ENCODE measurements at regions not wholly inside any gene's neighbourhood (a gene's known extent, or its start where the extent isn't known, plus 50 kb on each side); places are given as distances from the start of the nearest gene placed in this dataset.
A peak's percentile ranks its signal among the peaks of the same experiment; 100 is the strongest.

DNA sequence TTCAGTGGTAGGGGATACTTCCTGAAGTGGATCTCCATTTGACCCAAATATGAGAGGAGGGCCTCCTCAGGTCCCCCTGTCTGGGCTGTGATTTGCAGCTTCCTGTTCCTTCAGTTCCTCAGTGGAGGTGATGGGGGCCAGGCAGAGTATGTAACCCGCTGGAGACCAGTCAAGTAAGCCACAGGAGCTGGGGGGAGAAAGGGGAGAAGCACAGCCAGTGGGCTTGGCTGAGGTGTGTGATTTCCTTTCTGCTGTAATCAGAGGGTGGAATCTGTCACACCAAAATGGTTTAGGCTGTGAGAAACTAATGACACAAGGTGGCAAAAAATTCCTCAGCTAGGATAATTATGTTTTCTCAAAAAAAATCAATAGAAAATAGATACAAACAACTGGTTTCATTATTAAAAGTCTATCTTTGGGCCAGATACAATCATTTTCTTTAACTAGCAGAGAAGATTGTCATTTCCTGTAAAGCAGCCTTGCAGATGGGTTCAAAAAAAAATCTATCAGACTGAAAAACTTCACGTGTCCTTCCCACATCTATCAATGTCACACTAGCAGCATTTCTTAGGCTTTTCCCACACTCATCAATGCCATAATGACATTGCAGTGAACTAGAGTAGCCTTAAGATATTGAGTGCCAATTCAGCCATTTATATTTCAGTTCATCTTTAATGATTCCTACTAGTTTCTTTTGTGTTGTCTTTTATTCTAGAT is 1660.3 kb downstream of the EFNB2 start:
- no peak for DNase-seq

DNA sequence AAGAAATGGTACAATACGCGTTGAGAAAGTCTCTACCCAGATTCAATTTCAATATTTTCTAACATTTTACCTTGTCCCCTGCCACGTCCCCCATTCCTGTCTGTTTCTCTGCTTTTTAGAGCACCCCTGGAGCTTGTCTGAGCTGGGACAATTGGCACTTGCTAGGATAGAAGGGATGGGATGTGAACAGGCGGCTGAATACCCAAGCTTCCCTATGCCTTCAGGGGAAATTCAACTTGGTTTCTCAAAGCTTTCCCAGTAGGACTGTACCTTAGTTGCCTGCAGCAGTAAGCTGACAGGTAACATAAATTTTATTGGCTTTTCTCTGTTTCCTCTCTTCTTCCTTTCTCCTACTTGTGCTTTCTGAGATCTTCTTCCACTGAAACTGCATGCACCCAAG is 1663.3 kb downstream of the EFNB2 start:
- no peak for DNase-seq

DNA sequence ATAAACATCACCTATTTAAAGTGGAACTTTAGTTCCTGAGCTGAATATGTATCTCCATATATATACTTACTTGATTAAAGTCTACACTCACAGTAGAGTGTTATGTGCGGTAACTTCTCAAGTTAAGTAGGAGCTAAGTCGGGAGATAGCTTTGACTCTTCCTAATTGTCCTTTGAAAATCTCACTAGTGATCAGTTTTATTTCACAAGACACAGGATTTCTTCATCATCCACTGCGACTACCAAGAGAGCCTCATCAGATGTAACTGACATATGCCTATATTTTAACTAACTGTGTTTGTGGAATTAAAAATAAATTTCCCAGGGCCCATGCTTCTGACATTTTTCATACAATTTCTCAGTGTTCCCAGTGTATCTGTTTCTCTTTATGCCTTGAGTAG is 1664.0 kb downstream of the EFNB2 start:
- no peak for DNase-seq

DNA sequence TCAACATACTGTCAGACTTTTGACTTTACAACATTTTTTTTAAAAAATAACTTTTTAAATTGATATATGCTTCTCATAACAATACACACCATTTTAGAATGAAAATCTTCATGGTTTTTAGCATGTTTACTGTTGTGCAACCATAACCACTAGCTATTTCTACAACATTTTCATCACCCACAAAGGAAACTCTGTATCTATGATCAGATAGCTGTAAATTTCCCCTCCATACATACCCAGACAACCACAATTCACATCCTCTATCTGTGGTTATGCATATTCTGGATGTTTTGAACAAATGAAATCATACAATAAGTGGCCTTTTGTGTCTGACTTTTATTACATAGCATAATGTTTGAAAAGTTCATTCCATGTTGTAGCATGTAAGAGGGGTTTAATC is 1666.0 kb downstream of the EFNB2 start:
- peak; percentile 53 for DNase-seq

DNA sequence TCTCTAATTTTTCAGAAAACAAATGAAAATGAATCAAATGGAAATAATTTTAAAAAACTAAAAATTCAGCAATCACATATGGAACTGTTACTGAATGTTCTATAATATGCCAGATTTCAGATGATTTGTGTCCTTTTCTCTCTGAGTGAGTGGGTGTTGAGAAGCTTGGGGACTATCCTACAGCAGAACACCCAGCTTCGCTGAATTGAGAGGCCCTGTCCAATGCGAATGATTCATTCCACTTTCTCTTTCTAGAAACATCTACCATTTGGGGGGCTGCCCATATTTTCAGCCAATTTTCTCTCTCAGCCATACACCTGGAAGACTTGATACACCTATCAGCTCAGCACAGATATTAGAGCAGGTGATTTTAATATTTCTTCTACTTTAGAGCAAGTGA is 1666.7 kb downstream of the EFNB2 start:
- no peak for DNase-seq

DNA sequence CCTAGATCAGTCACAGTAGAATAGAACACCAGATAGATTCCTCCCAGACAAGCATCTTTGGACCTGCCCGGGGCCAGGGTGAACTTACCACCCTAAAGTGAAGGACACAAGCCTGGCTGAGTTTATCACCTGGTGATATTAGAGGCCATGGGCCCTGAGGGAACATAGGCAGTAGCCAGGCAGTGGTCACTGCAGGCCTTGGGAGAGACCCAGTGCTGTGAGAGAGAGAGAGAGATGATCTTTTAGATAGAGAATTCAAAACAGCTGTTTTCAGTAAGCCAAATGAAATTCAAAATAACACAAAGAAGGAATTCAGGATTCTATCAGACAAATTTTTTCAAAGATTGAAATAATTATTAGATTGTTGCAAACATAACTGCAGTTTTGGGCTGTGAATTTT is 1679.9 kb downstream of the EFNB2 start:
- no peak for DNase-seq

DNA sequence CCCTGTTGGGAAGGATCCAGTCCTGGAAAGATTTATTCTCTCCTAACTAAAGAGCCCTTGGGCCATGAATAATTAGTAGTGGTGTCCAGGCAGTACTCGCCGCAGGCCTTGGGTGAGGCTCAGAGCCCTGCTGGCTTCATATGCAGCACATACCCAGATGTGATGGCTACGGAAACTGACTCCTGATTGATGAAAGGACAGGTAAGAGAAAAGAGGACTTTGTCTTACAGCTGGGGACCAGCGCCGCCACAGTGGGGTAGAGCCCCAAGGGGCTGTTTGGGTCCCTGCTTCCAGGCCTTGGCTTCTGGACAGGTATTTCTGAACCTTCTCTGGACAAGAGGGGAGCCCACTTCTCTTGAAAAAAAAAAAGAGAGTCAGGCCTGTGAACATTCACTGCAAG is 1680.8 kb downstream of the EFNB2 start:
- DNase-seq = no peak

DNA sequence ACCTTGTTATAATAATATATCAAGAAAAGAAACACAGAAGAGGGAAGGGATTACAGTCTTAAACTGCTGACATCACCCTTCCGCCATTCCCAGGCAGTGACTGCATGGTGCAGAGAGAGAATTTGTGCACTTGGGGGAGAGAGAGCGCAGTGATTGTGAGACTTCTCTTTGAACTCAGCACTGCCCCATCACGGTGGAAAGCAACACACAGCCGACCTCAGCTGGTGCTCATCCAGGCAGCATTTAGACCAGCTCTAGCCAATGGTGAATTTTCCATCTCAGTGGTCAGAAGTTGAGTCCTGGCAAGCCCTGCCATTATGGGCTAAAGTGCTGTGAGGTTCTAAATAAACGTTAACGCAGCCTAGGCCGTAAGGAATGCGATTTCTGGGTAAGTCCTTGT is 1681.5 kb downstream of the EFNB2 start:
- no peak for DNase-seq

DNA sequence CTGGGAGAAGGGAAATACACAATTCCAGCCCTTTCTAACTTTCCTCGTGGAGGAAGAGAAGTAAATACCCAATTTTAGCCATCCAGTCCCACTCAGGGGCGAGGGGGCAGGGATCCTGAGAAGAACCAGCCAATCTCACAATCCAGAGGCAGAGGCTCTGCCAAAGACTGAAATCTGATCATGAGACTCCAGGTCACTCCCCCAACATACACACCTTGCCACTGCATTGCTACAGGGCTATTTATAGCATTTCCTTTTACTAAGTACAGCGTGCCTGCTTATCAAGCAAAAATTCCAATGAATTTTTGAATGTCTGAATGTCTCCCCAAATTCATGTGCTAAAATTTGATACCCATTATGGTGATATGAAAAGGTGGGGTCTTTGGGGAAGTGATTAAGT is 1687.5 kb downstream of the EFNB2 start:
- no peak for DNase-seq

DNA sequence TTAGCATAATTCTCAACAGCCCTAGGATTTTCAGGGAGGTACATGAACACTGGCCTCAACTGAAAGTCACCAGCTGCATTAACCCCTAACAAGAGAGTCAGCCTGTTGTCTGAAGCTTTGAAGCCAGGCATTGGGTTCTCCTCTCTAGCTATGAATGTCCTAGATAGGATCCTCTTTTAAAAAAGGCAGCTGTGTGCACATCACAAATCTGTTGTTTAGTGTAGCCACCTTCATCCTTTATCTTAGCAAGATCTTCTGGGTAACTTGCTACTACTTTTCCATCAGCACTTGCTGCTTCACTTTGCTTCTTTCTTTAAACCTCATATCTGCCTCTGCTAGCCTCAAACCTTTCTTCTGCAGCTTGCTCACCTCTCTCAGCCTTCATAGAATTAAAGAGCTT is 1692.1 kb downstream of the EFNB2 start:
- no peak for DNase-seq

DNA sequence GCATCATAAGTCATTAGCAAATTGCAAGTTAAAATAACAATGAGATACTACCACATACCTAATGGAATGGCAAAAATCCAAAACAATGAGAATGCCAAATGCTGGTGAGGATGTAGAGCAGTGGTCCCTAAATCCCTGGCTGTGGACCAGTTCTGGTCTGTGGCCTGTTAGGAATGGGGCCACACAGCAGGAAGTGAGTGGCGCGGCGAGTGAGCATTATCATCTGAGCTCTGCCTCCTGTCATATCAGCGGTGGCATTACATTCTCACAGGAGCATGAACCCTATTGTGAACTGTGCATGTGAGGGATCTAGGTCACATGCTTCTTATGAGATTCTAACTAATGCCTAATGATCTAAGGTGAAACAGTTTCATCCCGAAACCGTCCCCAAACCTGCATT is 1694.4 kb downstream of the EFNB2 start:
- DNase-seq = no peak

DNA sequence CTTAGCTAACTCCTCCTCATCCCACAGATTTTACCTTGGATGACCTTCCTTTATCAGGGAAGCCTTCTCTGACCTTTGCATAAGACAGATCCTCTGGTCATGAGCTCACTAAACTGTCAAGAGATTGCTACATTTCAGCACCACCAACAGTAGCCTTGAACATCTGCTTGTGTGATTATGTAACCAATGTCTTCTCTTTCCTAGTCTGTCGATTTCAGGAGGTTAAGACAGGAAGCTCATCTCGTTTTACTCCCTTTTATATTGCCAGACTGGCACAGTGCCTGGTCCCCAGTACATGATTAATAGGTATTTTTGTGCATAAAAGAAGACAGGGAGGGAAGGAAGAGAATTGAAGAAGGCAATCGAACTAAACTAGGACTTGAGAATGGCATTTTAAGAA is 1697.7 kb downstream of the EFNB2 start:
- no peak for DNase-seq

DNA sequence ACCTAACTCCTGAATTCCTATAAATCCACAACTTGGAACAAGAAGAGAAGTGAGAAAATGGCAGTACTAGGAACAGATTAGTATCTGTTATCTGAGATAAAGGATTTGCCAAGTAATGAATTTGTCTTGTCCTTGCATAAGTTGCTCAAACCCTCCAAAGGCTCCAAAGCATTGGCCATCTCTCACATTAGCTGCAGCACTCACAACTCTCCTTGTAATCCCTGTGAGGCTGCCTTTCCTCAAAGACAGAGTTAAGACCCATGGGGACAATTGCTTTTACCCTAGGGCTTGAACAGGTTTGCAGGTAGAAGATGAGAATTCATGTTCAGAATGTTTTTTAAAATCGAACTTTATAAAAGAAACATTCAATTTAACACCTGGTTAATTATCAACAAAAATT is 1702.2 kb downstream of the EFNB2 start:
- DNase-seq = no peak

DNA sequence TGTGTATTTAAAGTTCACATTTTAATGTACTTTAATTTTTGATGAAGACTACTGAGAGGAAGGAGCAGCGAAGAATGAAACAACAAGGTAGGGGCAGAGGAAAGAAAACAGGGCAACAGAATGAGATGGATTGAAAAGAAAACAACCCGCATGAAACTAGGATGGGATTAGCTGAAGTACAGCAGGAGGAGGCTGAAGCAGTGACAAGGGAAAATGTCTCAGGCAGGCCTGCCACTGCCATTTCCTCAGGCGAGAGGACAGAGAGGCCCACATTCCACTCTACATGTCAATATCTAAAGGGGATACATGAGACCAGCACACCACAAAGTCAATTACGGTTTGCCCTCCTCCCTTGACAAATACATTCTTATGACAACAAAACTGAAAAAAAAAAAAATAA is 1703.2 kb downstream of the EFNB2 start:
- DNase-seq = no peak

DNA sequence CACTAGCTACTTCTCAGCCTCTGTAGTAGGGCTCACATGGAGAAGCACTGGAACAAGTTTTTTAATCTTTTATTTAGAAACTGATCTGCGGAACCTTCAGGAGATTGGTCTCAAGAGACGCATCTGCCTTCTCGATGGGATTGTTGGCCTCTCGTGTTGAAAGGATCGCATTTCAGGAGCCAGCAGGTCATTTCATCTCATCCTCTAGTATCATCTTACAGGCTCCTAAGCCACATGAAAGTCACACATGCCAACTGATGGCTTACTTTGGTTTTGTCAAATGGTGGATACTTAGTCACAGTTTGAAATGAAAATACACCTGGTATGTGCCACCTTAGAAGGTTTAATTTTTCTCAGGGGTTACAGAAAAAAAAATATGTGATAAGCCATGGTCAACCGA is 1703.6 kb downstream of the EFNB2 start:
- DNase-seq = no peak

DNA sequence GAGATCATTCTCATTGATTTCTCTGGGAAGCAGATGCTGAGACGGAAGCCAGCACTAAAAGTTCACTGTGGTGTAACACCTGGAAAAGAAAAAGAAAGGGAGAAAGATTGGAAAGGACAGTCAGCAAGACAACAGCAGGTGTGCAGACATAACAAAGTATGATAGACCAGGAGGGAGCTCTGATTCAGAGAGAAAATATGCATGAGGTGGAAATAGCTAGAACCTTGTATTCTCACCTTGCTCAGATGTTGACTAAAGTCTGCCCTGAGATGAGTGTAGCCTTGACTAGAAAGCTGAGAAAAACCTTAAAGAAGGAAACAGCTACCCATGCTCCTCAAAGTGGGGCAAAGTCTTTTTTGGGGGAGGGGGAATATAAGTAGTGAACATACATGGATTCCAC is 1711.8 kb downstream of the EFNB2 start:
- no peak for DNase-seq

DNA sequence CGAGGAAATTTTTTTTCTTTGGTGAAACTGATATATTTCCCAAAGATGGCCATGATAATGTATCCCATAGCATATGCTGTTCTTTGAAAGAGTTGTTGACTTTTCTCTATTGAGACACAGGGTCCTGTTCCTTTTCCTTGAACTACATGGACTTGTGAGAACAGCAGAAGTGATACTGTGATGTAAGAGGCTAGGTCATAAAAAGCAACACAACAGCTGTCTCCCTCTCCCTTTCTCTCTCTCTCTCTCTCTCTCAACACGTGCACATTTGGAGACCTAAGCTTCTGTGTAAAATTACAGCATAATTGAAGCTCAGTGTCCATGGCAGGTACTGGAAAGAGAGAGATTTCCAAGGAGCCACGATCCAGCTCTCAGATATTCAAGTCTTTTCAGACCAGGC is 1712.4 kb downstream of the EFNB2 start:
- DNase-seq = no peak

DNA sequence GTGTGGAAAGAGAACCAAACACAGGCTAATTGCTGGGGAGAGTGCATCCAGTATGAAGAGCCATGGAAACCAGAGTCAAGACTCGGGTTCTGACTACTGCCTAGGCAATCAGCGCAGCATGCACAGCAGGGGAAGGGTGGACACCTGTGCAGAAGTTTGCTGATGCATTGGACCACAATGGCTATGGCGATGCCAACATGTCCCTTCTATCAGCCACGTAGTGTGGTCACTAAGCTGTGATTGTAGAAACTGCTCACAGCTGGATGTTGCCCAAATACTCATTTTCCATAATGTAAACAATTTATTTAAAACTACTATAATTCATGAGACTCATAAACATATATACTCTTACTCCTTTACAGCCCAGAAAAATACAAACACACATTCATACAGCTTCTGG is 1718.2 kb downstream of the EFNB2 start:
- DNase-seq = no peak

DNA sequence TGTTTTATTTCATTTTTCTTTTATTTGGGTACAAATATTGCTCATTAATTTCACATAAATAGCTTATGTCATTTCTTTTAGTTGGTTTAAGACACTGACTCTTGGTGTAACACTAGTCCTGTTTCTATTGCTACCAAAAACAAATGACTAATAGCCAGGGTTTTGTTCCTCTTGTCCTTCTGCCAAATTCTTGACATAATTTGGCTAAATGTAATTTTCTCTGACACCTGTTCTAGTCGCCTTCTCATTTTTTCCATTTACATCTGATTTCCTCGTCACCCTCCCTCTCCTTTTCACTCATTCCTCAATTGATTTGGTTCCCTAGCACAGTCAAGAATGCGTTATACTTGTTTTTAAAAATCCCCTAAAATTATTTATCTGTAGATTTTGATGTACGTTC is 1718.7 kb downstream of the EFNB2 start:
- DNase-seq = no peak

DNA sequence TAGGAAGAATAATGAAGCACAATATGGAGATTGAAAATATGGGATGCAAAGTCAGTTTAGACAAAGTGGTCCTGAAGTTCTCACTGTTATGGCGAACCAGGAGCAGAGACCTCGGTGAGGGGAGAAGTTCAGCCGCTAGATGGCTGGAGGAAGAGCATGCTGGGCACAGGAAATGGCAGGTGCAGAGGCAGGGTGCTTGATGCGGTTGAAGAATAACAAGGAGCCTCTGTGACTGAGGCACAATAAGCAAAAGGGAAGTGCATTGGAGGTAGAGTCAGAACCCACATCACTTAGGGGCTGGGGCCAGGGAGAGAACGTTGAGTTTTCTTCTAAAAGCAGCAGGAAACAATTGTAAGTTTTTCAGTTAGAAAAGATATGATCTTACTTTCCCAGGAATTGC is 1725.2 kb downstream of the EFNB2 start:
- DNase-seq = no peak

DNA sequence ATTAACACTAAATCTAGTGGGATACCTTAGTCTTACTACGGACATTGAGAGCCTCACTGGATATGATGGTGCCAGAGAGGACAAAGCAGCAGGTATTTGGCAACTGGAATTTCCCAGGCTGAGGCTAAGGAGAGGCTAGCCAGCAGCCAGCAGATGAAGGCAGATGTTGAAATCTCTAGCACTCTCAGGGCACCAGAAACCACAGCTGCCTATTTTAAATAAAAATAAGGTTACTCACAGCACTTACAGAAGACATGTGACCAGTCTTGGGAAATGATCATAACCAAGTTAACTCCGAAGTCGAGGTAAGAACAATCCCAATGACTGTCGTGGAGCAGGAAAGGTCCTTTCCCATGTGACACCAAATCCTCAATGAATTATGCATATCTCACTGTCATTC is 1726.0 kb downstream of the EFNB2 start:
- DNase-seq = no peak

DNA sequence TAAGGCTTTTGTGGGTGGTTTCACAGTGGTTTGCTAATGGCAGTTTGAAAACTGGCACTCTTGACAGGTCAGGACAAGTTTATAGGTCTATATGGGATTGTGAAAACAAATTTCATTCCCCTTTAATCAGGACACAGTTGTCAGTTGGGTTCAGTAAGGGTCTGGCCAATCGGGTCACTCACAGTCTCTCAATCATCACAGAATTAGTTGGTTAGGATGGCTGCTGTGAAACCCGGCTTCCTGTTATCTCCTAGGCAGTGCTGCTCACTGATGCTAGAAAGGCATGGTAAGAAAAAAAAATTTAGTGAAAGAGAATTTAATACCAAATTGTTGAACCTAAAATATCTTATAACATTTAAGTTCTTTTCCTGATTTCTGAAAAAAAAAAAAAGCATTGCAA is 1730.1 kb downstream of the EFNB2 start:
- no peak for DNase-seq

DNA sequence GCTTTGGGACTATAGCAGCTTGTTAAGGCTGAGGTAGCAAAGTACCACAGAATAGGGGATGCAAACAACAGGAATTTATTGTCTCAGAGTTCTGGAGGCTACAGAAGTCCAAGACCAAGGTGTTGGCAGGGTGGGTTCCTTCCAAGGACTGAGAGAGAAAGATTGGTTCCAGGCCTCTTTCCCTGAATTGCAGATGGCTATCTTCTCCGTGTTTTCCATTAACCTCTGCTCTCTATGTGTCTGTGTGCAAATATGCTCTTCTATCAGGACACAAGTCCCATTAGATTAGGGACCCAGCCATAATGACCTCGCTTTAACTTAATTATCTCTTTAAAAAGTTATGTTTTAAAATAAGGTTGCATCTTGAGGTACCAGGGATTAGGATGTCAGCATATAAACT is 1732.9 kb upstream of the SLC10A2 start:
- no peak for DNase-seq

DNA sequence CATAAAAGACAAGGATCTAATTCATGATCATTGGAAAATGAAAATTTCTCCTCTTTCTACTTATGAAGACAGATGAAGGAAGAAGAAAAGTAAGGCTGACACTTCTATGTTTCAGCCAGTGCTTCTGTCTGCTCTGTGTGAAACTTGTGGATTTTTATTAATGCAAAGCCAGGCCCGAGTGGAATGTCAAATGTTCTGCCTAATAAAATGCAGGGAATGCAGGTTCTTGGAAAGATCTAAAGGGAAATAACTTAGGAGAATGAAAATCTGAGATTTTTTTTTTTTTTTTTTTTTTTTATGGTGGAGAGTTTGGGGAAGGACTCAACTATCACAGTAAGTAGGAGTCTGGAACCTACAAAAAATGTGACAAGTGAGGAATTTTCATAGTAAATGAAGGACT is 1732.3 kb upstream of the SLC10A2 start:
- no peak for DNase-seq

DNA sequence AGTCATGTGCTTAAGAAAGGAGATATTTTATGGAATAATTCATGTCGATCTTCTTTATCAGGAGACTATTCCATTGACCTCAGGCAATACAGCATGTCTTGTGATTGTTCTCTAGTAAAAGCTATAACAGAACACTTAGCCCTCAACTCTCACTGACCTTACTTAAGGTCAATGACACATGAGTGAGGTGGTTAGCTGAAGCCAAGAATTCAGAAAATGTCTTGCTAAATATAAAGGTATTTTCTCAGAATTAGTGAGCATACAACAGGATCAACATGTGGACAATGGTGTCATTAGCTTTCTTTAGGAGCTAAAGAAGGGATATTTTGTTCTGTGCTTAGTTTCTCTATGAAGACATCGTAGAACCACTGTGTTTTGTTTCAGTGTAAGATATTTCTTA is 1730.4 kb upstream of the SLC10A2 start:
- no peak for DNase-seq

DNA sequence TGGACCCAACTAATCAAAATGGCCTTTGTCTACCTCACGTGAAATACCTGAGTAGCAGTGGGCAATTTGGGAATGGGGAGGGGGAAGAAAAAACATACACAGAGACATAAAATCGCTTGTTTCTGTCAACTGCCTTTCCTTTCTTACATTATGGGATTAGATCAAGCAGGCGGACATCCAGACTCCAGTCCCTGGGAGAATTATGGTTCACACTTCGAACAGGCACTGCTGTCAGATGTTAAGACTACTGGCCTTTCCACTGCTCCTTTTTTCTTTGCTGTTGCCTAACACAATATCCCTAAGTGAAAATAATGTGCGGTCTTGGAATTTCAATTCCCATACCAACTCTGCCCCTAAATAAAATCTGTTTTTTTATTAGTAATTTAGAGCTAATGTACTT is 1719.7 kb upstream of the SLC10A2 start:
- DNase-seq = no peak

Measured in fibroblast of skin of right biceps (primary cell).